ENCODE measurements at regions not wholly inside any gene's neighbourhood (a gene's known extent, or its start where the extent isn't known, plus 50 kb on each side); places are given as distances from the start of the nearest gene placed in this dataset.
"Not testable (repeated sequence)": the region's sequence is repeated elsewhere in the genome, so short reads cannot be mapped to it uniquely, and the experiment has no call there.

DNA sequence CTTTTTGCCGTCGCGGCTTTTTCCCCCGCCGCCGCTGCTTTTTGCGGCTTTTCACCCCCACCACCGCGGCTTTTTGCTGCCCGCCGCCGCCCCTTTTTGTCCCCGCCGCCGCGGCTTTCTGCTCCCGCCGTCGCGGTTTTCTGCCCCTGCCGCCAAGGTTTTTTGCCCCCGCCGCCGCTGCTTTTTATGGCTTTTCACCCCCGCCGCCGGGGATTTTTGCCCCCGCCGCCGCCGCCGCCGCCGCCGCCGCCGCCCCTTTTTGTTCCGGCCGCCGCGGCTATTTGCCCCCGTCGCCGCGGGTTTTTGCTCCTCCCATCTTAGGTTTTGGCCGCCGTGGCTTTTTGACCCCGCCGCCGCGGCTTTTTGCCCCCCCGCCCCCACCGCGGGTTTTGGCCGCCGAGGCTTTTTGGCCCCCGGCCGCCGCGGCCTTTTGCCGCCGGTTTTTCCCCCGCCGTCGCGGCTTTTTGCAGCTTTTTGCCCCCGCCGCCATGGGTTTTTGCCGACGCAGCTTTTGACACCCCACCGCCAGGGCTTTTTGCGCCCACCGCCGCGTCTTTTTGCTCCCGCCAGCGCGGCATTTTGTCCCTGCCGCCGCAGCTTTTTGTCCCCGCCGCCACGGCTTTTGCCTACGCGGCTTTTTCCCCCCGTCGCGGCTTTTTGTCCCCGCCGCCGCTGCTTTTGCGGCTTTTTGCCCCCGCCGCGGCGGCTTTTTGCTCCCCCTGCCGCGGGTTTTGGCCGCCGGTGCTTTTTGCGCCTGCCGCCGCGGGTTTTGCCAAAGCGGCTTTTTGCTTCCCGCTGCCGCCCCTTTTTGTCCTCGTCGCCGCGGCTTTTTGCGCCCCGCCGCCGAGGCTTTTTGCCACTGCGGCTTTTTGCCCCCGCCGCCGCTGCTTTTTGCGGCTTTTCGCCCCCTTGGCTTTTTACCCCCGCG lies 519.4 kb upstream of the WSB1 start:
- TF ChIP-seq, protein P1, sequence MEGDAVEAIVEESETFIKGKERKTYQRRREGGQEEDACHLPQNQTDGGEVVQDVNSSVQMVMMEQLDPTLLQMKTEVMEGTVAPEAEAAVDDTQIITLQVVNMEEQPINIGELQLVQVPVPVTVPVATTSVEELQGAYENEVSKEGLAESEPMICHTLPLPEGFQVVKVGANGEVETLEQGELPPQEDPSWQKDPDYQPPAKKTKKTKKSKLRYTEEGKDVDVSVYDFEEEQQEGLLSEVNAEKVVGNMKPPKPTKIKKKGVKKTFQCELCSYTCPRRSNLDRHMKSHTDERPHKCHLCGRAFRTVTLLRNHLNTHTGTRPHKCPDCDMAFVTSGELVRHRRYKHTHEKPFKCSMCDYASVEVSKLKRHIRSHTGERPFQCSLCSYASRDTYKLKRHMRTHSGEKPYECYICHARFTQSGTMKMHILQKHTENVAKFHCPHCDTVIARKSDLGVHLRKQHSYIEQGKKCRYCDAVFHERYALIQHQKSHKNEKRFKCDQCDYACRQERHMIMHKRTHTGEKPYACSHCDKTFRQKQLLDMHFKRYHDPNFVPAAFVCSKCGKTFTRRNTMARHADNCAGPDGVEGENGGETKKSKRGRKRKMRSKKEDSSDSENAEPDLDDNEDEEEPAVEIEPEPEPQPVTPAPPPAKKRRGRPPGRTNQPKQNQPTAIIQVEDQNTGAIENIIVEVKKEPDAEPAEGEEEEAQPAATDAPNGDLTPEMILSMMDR (conservative IDR thresholded peaks at IDR 0.05; ENCODE audit: low read depth, low read length), result no peak
- DNase-seq (ENCODE audit: low read depth), result no peak
- no peak overlapping the region for H3K4me3 ChIP-seq (ENCODE audit: low read depth, low read length)

DNA sequence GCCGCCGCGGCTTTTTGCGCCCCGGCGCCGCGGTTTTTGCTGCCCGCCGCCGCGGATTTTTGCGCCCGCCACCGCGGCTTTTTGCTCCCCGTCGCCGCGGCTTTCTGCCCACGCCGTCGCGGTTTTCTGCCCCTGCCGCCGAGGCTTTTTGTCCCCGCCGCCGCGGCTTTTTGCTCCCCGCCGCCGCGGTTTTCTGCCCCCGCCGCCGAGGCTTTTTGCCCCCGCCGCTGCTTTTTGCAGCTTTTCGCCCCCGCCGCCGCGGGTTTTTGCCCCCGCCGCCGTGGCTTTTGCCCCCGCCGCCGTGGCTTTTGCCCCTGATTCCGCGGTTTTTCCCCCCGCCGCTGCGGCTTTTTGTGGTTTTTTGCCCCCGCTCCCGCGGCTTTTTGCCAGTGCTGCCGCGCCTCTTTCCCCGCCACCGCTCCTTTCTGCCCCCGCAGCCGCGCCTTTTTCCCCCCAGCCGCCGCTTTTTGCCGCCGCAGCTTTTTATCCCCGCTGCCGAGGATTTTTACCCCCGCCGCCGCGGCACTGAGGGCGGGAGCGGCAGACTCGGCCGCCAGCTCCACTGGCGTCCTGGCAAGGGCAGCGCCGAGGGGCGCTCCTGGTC lies 518.6 kb upstream of the WSB1 start:
- H3K4me3 ChIP-seq (ENCODE audit: low read depth, low read length), result no peak overlapping the region

DNA sequence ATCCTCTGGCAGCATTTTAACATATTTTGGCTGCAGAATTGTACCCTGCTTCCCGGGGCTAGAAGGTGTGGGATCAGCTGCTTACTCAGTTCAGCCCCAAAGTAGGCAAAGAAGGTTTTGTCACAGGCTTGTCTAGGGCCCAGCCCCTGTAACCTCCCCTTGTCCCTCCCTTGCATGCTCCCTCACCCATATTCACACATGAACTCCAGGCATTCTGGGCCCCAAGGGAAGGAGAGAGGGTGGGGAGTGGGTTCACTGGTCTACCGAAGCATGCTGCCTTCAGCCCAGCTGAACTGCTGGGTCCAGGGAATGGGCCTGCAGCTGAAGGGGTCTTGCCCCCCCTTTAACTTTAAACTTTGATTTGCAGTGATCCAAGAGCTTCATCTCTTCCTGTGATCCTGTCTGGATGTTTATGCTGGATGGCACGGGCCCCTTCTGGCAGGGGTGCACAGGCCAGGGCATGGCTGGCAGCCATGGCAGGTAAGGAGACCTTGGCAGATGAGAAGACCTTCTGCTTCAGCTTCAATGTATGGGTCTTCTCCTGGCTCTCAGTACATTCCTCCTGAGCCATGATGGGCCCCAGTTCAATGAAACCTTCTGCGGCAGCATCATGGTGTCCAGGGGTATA lies 513.6 kb upstream of the WSB1 start:
- not testable (repeated sequence) for H3K4me3 ChIP-seq (ENCODE audit: low read depth, low read length); DNase-seq (ENCODE audit: low read depth)

More for the DNA sequence above, 518.6 kb upstream of the WSB1 start:
- TF ChIP-seq, protein P1 (conservative IDR thresholded peaks at IDR 0.05; ENCODE audit: low read depth, low read length), result no peak
- no peak for DNase-seq (ENCODE audit: low read depth)

DNA sequence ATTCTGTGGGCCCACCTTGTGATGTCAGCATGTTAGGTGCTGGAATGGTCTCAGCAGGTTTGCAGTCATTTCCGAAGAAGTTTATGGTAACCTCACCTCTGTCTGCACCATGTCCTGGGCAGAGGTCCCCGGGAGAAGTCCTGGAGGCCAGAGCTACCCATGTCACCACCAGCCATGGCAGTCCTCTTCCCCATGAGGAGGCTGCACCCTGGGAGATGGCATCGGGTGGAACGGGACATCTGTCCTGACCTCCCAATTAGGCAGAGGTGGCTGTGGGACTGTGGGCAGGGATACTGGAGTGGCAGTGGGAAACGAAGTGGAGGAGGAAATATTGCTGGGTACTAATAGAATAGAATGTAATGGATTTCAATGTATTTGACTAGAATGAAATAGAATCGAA lies 511.8 kb upstream of the WSB1 start:
- no peak overlapping the region for H3K4me3 ChIP-seq (ENCODE audit: low read depth, low read length)
- TF ChIP-seq, protein P1 (conservative IDR thresholded peaks at IDR 0.05; ENCODE audit: low read depth, low read length), result no peak
- DNase-seq (ENCODE audit: low read depth), result no peak

DNA sequence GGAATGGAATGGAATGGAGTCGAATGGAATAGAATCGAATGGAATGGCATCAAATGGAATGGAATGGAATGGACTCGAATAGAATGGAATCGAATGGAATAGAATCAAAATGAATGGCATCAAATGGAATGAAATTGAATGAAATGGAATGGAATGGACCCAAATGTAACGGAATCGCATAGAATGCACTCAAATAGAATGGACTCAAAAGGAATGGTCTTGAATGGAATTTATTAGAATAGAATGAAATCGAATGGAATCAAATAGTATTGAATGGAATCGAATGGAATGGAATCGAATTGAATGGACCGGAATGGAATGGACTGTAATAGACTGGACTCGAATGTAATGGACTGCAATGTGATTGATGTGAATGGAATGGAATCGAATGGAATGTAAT lies 501.4 kb upstream of the WSB1 start:
- no peak overlapping the region for H3K4me3 ChIP-seq (ENCODE audit: low read depth, low read length)
- DNase-seq (ENCODE audit: low read depth), result peak; percentile 10
- TF ChIP-seq, protein P1 (conservative IDR thresholded peaks at IDR 0.05; ENCODE audit: low read depth, low read length), result no peak

DNA sequence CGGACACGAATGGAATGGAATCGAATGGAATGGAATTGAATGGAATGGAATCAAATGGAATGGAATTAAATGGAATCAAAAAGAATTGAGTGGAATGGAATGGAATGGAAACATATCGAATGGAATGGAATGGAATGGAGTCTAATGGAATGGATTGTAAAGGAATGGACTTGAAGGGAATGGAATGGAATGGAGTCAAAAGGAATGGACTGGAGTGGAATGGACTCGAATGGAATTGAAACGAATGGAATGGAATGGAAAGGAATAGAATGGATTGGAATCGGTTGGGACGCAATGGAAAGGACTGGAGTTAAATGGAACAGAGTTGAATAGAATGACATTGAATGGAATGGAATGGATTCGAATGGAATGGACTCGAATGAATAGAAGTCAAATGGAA lies 486.9 kb upstream of the WSB1 start:
- H3K4me3 ChIP-seq (ENCODE audit: low read depth, low read length), result no peak overlapping the region
- TF ChIP-seq, protein P1 (conservative IDR thresholded peaks at IDR 0.05; ENCODE audit: low read depth, low read length), result no peak
- DNase-seq (ENCODE audit: low read depth), result no peak

DNA sequence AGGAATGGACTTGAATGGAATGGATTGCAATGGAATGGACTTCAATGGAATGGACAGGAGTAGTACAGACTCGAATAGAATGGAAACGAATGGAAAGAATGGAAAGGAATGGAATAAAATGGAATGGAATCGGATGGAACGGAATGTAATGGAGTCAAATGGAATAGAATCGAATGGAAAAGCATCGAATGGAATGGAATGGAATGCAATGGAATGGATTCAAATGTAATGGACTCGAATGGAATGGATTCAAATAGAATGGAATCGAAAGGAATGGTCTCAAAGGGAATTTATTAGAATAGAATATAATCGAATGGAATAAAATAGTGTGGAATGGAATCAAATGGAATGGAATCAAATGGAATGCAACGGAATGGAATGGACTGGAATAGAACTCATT lies 484.9 kb upstream of the WSB1 start:
- TF ChIP-seq, protein P1 (conservative IDR thresholded peaks at IDR 0.05; ENCODE audit: low read depth, low read length), result no peak
- H3K4me3 ChIP-seq (ENCODE audit: low read depth, low read length), result no peak overlapping the region
- DNase-seq (ENCODE audit: low read depth), result peak; percentile 7

Data from epithelial cell of proximal tubule (primary cell).